GM18951 (cell line): ENCODE measurements at regions not wholly inside any gene's neighbourhood (a gene's known extent, or its start where the extent isn't known, plus 50 kb on each side); places are given as distances from the start of the nearest gene placed in this dataset.

Experiments
- POLR2A ChIP-seq: IDR thresholded peaks from 4 replicates; pipeline ENCODE4 v1.6.1; 2011; ENCODE audit warnings: mild to moderate bottlenecking; ENCODE audit not compliant: insufficient read length, insufficient read depth; ENCODE audit errors: extremely low read depth
- in situ Hi-C: fragments of 300-500 bp; cut with MboI; formaldehyde crosslinking; loops from one replicate; pipeline ENCODE4 v1.12.0; 2022; ENCODE audit warnings: low sequenced_read_pairs, mixed read lengths, inconsistent platforms; ENCODE audit not compliant: unreplicated experiment

GRCh38 chr4:82063017-82063416 is 310.8 kb downstream of the HNRNPD start:
- in situ Hi-C loops: no loop called here
- TF ChIP-seq POLR2A: no peak

GRCh38 chr4:82057990-82058544 is 315.7 kb downstream of the HNRNPD start:
- in situ Hi-C loops: no loop called here
- no peak for TF ChIP-seq POLR2A

GRCh38 chr4:82055156-82055555 is 318.6 kb downstream of the HNRNPD start:
- in situ Hi-C loops: no loop called here
- no peak for TF ChIP-seq POLR2A

- no peak for TF ChIP-seq POLR2A
- in situ Hi-C loops: no loop called here
Observed at GRCh38 chr4:82053396-82053795, 320.4 kb downstream of the HNRNPD start.

GRCh38 chr4:82050796-82051195 is 323.0 kb downstream of the HNRNPD start:
- no peak for TF ChIP-seq POLR2A
- in situ Hi-C loops: no loop called here

- no peak for TF ChIP-seq POLR2A
- in situ Hi-C loops: no loop called here
Observed at GRCh38 chr4:82049294-82049693, 324.5 kb downstream of the HNRNPD start.

- in situ Hi-C loops: no loop called here
- TF ChIP-seq POLR2A: no peak
Observed at GRCh38 chr4:82047731-82048130, 326.1 kb downstream of the HNRNPD start.

- in situ Hi-C loops: no loop called here
- no peak for TF ChIP-seq POLR2A
Observed at GRCh38 chr4:82046796-82047195, 327.0 kb downstream of the HNRNPD start.

- in situ Hi-C loops: no loop called here
Observed at GRCh38 chr4:82045267-82045666, 328.5 kb downstream of the HNRNPD start.

GRCh38 chr4:82044141-82044993 is 329.4 kb downstream of the HNRNPD start:
- in situ Hi-C loops: no loop called here
- no peak for TF ChIP-seq POLR2A

More at GRCh38 chr4:82045267-82045666, 328.5 kb downstream of the HNRNPD start:
- no peak for TF ChIP-seq POLR2A

- in situ Hi-C loops: no loop called here
- no peak for TF ChIP-seq POLR2A
Observed at GRCh38 chr4:82043809-82044137, 330.0 kb downstream of the HNRNPD start.

- TF ChIP-seq POLR2A: no peak
- in situ Hi-C loops: no loop called here
Observed at GRCh38 chr4:82043081-82043808, 330.5 kb downstream of the HNRNPD start.

- in situ Hi-C loops: no loop called here
- no peak for TF ChIP-seq POLR2A
Observed at GRCh38 chr4:82042042-82042441, 331.7 kb downstream of the HNRNPD start.

GRCh38 chr4:82038936-82039335 is 334.9 kb downstream of the HNRNPD start:
- in situ Hi-C loops: no loop called here
- TF ChIP-seq POLR2A: no peak
